Cardiac muscle cell (in vitro differentiated cells and primary cell): ENCODE measurements at regions not wholly inside any gene's neighbourhood (a gene's known extent, or its start where the extent isn't known, plus 50 kb on each side); places are given as distances from the start of the nearest gene placed in this dataset.

Experiments
- DNase-seq, 2 donors: peaks; one replicate each; pipeline versions ENCODE4 v3.0.0 to v3.0.0-alpha.2; 2010 to 2017; ENCODE audit warnings: low read depth in 1 of 2, low spot score in 1 of 2
- H3K27ac ChIP-seq: fragments of 200-600 bp; sonication (generic); 2 replicates; pipeline ENCODE4 v1.5.1; 2016
- H3K27me3 ChIP-seq: fragments of 200-600 bp; sonication (generic); 2 replicates; pipeline ENCODE4 v1.6.0; 2016; ENCODE audit warnings: control low read depth
- H3K36me3 ChIP-seq: fragments of 200-600 bp; sonication (generic); 2 replicates; pipeline ENCODE4 v1.5.1; 2016; ENCODE audit warnings: control low read depth
- H3K4me1 ChIP-seq: fragments of 200-600 bp; sonication (generic); 2 replicates; pipeline ENCODE4 v1.8.1; 2017; ENCODE audit warnings: low read depth, mild to moderate bottlenecking, mixed run types
- H3K4me3 ChIP-seq: fragments of 200-600 bp; sonication (generic); 2 replicates; pipeline ENCODE4 v1.5.1; 2016; ENCODE audit warnings: mild to moderate bottlenecking
- H3K9me3 ChIP-seq: fragments of 200-600 bp; sonication (generic); 2 replicates; pipeline ENCODE4 v1.5.1; 2017; ENCODE audit warnings: low read depth, mild to moderate bottlenecking, control low read depth
- TF ChIP-seq, protein P1 (sequence below): IDR thresholded peaks from 2 replicates; pipeline ENCODE4 v1.5.1; 2012; ENCODE audit warnings: low read depth, mild to moderate bottlenecking, low read length

GRCh38 chrX:46408553-46409407, 136.4 kb downstream of the ZNF674 start:
- H3K27me3 ChIP-seq: no peaks in the 10 kb centered on the region
- peak; percentile 69 to 74 for DNase-seq
- H3K36me3 ChIP-seq: no peaks in the 10 kb centered on the region
- no peaks in the 10 kb centered on the region for H3K9me3 ChIP-seq
- TF ChIP-seq, protein P1, sequence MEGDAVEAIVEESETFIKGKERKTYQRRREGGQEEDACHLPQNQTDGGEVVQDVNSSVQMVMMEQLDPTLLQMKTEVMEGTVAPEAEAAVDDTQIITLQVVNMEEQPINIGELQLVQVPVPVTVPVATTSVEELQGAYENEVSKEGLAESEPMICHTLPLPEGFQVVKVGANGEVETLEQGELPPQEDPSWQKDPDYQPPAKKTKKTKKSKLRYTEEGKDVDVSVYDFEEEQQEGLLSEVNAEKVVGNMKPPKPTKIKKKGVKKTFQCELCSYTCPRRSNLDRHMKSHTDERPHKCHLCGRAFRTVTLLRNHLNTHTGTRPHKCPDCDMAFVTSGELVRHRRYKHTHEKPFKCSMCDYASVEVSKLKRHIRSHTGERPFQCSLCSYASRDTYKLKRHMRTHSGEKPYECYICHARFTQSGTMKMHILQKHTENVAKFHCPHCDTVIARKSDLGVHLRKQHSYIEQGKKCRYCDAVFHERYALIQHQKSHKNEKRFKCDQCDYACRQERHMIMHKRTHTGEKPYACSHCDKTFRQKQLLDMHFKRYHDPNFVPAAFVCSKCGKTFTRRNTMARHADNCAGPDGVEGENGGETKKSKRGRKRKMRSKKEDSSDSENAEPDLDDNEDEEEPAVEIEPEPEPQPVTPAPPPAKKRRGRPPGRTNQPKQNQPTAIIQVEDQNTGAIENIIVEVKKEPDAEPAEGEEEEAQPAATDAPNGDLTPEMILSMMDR: peak; percentile 63
- H3K4me3 ChIP-seq: no peak overlapping the region
- no peak overlapping the region for H3K27ac ChIP-seq
- no peaks in the 10 kb centered on the region for H3K4me1 ChIP-seq

GRCh38 chrX:46407753-46408130, 137.5 kb downstream of the ZNF674 start:
- Histone ChIP-seq H3K4me1 (no peaks in the 10 kb centered on the region), H3K4me3 (no peak overlapping the region), H3K36me3 (no peaks in the 10 kb centered on the region), H3K27ac (no peak overlapping the region), H3K9me3 (no peaks in the 10 kb centered on the region), H3K27me3 (no peaks in the 10 kb centered on the region)
- TF ChIP-seq, protein P1: no peak
- DNase-seq: peak in 1 of 2 donors; percentile 24

DNA sequence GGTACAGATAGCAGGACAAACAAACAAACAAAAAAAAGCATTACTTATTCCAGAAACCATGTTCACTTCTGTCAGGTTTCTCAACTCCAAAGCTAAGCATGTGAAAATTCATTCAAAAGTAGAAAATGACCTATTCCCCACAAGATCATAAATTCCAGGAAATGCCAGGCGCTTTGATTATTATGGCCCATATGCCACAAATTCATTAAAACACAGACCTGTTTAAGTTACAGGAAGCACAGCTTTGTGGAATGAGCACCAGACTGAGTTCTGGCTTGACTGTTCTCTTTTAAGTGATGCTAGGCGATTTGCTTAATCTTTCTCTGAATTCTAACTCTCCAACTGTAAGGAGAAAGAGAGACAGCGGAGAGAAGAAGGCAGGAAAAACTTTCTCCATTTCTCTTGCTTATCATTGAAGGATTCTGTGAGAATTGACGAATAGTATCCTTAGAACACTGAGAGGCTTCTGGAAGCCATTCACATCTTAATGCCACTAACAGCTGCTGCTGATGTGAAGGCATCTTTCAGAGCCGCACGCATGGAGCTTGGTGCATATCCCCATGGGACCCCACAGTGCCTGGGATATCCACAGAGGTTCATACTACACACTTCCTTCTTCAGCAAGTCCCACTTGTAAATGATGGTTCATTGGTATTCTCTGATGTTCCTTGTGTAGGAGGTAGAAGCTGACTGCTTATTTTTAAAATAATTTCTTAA, 138.0 kb downstream of the ZNF674 start:
- H3K27me3 ChIP-seq: no peaks in the 10 kb centered on the region
- H3K9me3 ChIP-seq: no peaks in the 10 kb centered on the region
- H3K36me3 ChIP-seq: no peaks in the 10 kb centered on the region
- no peak for DNase-seq
- TF ChIP-seq, protein P1: no peak
- no peak overlapping the region for H3K27ac ChIP-seq
- no peak overlapping the region for H3K4me3 ChIP-seq
- no peaks in the 10 kb centered on the region for H3K4me1 ChIP-seq

GRCh38 chrX:46404774-46405173, 140.4 kb downstream of the ZNF674 start:
- Histone ChIP-seq H3K9me3 (no peaks in the 10 kb centered on the region), H3K36me3 (no peaks in the 10 kb centered on the region), H3K27ac (no peak overlapping the region), H3K4me3 (no peak overlapping the region), H3K4me1 (no peaks in the 10 kb centered on the region), H3K27me3 (no peaks in the 10 kb centered on the region)
- DNase-seq: no peak
- TF ChIP-seq, protein P1: no peak

- TF ChIP-seq, protein P1: no peak
Measured at GRCh38 chrX:46400530-46401443, 144.4 kb downstream of the ZNF674 start.

More at GRCh38 chrX:46400530-46401443, 144.4 kb downstream of the ZNF674 start:
- Histone ChIP-seq H3K27me3 (no peaks in the 10 kb centered on the region), H3K36me3 (no peaks in the 10 kb centered on the region), H3K4me3 (no peak overlapping the region), H3K4me1 (no peaks in the 10 kb centered on the region), H3K9me3 (no peaks in the 10 kb centered on the region), H3K27ac (no peak overlapping the region)
- DNase-seq: no peak
